ENCODE measurements at regions not wholly inside any gene's neighbourhood (a gene's known extent, or its start where the extent isn't known, plus 50 kb on each side); places are given as distances from the start of the nearest gene placed in this dataset.

DNA sequence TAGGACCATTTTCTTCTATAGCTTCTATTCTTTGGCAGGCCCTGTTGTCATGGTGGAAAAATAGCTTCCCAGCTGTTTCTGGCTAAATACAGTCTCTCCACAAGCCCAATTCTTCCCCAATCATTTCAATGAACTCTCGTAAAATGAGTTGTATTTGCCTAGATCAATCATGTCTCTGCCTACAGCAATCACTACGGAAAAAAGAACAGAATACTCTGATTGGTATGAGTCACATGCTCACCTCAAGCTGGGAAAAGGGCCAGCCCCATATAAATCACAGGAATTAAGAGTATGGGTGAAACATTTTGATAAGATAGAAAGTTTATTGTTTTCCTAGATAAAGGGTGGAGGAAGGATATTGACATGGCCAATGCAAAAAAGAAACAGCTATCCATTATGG lies 711.4 kb downstream of the EFNA5 start:
- TF ChIP-seq, protein P1, sequence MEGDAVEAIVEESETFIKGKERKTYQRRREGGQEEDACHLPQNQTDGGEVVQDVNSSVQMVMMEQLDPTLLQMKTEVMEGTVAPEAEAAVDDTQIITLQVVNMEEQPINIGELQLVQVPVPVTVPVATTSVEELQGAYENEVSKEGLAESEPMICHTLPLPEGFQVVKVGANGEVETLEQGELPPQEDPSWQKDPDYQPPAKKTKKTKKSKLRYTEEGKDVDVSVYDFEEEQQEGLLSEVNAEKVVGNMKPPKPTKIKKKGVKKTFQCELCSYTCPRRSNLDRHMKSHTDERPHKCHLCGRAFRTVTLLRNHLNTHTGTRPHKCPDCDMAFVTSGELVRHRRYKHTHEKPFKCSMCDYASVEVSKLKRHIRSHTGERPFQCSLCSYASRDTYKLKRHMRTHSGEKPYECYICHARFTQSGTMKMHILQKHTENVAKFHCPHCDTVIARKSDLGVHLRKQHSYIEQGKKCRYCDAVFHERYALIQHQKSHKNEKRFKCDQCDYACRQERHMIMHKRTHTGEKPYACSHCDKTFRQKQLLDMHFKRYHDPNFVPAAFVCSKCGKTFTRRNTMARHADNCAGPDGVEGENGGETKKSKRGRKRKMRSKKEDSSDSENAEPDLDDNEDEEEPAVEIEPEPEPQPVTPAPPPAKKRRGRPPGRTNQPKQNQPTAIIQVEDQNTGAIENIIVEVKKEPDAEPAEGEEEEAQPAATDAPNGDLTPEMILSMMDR (IDR thresholded peaks at IDR 0.05) = no peak
- TF ChIP-seq EZH2 (IDR thresholded peaks at IDR 0.05; ENCODE audit: borderline replicate concordance, insufficient read depth, low read depth, low read length, poor library complexity, severe bottlenecking) = no peak
